ENCODE measurements at regions not wholly inside any gene's neighbourhood (a gene's known extent, or its start where the extent isn't known, plus 50 kb on each side); places are given as distances from the start of the nearest gene placed in this dataset.

- no peak for TF ChIP-seq CTCF (IDR thresholded peaks at IDR 0.05; ENCODE audit: poor library complexity, severe bottlenecking)
- TF ChIP-seq RAD21 (conservative IDR thresholded peaks at IDR 0.05): no peak
- no peak for TF ChIP-seq REST (IDR thresholded peaks at IDR 0.05; ENCODE audit: borderline replicate concordance)
- TF ChIP-seq EZH2 (IDR thresholded peaks at IDR 0.05; ENCODE audit: borderline replicate concordance, insufficient read depth, low read length, poor library complexity, severe bottlenecking): no peak
- TF ChIP-seq EP300 (conservative IDR thresholded peaks at IDR 0.05; ENCODE audit: poor library complexity, severe bottlenecking): no peak
- TF ChIP-seq TAF1 (IDR thresholded peaks at IDR 0.05; ENCODE audit: low read depth): no peak
- no peak for TF ChIP-seq POLR2AphosphoS5 (IDR thresholded peaks at IDR 0.05)
- no peak for TF ChIP-seq SMC3 (conservative IDR thresholded peaks at IDR 0.05; ENCODE audit: poor library complexity)
- TF ChIP-seq MXI1 (conservative IDR thresholded peaks at IDR 0.05; ENCODE audit: poor library complexity, severe bottlenecking): no peak
Measured at GRCh38 chr13:42417626-42418025, 145.7 kb downstream of the AKAP11 start.

Measured in neural cell (in vitro differentiated cells).